GM19452 (cell line): ENCODE measurements at regions not wholly inside any gene's neighbourhood (a gene's known extent, or its start where the extent isn't known, plus 50 kb on each side); places are given as distances from the start of the nearest gene placed in this dataset.
"Not testable (repeated sequence)": the region's sequence is repeated elsewhere in the genome, so short reads cannot be mapped to it uniquely, and the experiment has no call there.

Source experiments
- ATAC-seq: cut with Tn5 transposase; IDR thresholded peaks from one replicate; pipeline ENCODE4 v1.9.1; 2021; ENCODE audit not compliant: unreplicated experiment

DNA sequence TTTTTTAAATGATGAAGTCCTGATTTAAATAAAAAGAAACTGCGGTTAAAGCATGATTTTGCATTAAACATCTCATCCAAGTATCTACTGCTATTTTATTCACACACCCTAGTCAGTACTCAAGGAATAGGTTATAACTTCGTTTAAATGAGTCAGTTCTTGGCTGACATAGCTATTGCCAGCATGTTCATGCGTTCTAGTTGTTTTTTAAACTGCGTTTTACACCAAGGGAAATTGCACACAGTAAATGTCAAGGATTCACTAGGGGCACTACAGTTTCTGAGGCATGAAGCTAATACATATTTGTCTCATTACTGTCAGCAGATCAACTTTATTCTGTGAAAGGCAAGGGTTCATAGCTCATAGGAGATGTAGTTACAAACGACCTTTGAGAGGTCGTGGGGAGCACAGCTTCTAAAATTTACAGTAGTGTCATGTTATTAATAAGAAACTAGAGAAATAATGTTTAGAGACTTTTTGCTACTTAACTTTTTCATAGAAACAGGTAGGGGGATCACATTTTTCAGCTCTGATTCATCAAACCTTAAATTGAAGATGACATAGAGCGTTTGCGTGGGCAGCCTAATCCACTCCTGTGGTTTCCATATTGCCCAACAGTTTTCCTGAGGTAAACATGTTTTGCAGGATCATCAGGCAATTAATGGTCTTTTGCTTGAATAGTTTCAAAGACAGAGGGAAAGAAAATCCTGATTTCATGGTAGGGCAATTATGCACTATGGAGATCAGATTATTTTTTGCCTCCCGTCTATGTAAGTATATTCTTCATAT is 2222.7 kb upstream of the WWC1 start:
- ATAC-seq: no peak

DNA sequence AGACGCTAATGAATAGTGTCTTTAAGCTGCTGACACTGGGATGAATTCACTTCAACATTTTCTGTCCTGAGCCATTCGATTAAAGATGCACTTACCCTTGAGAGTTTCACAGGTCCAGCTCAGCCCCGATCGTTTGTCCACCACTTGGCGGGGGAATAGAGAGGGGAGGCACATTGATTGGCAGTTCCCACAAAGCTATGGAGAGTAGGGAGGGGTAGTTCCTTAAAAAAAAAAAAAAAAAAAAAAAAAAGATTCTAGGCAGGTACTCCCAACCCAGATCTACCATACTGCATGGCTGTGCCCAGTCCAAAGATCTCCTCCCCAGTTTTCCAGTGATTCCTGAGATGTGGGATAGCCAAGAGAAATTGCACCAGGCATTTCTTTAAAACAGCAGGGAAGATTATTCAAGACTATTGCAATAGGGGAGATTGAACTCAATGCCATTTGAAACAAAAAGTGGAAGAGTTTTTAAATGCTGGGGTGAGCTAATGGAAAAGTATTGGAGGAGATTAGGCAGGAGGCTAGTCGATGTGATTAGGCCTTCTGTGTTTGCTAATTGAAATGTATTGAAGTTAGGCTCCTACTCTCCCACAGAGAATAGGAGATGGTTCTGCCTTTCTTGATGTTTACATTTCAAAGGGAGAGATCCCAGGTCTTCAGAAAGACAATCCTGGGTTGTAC is 2217.4 kb upstream of the WWC1 start:
- ATAC-seq: no peak

DNA sequence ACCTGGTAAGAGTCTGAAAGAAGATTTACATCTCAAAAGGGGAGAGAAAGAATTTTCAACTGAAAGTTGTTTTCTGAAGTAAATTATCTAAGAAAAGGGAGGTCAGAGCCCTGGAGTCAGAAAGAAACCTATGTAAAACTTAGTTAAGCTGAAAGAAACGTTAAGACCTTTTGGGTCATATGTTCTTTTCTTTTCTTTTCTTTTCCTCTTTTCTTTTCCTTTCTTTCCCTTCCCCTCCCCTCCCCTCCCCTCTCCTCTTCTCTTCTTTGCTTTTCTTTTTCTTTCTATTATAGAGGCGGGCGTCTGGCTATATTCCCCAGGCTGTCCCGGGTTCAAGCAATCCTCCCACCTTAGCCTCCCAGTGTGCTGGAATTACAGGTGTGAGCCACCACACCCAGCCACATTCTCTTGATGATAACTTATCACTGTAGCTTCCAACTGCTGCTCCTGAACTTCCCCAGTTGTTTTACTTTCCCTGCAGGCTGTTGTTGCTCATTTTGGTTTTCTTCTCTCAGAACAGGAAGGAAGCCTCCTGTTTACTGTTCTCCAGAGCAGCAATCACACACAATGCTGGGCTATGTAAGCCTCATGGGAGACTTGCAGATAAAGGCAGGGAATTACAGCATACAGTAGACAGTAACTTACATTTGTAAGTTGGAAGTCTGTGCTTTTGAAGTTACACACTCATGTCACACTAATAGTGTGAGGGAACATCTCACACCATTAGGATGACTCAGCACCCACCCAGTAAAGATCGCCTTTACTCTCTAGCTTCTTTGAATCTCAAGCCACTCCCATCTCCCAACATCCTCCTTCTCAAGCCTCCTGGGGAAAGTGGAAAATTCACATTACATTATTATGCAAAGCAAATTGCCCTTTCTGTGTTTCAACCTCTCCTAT is 2216.6 kb upstream of the WWC1 start:
- no peak for ATAC-seq

DNA sequence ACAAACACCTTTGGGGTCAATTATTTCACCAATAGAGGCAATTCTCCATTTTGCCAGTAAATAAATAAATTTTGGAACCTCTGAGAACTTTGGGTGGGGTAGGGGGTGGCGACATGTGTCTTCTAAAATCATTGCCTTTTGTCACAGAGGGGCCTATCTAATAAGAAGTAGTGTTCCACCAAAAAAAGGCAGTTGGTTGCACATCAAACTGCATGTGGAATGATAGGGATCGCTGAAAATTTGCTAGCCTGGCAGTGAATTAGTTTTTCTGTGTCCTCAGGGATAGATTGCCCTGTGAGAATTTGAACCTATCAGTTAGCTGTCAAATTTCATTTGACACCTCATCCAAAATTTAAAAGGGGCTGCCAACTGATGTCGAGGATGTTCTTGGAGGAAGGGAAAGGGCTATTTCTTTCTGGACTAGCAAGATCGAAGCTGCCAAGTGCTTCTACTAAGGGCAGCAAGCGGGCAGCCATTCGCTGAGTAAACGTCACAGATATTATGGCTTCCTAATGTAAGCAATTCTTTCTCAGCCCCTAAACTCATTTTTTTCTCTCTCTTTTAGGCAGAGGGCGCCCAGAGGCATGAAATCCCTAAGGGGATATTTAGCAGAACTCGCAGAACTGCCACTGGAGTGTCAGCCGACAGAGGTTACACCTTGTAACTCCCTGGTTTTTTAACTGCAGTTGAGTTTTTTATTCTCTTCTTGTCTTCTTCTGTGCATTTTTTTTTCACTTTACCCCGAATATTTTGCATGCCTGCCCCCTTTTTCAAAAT is 2208.1 kb upstream of the WWC1 start:
- no peak for ATAC-seq

DNA sequence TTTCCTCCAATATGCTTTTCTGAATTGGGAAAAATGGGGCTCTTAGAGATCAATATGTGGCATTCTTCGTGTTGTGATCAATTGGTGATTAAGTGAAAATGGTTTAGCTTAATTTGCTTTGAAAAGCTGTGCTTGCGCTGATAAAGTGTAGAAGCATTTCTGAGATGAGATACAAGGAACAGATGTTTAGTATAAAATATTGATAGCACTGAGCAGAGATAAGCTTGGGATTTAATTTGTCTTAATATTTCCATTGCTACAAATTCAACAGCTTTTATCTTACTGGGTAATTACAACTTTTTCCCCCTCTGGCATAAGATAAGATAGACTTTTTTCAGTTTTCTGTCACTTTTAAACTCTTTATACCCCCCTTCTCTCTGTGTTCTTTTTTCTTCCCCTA is 2204.9 kb upstream of the WWC1 start:
- ATAC-seq: no peak

DNA sequence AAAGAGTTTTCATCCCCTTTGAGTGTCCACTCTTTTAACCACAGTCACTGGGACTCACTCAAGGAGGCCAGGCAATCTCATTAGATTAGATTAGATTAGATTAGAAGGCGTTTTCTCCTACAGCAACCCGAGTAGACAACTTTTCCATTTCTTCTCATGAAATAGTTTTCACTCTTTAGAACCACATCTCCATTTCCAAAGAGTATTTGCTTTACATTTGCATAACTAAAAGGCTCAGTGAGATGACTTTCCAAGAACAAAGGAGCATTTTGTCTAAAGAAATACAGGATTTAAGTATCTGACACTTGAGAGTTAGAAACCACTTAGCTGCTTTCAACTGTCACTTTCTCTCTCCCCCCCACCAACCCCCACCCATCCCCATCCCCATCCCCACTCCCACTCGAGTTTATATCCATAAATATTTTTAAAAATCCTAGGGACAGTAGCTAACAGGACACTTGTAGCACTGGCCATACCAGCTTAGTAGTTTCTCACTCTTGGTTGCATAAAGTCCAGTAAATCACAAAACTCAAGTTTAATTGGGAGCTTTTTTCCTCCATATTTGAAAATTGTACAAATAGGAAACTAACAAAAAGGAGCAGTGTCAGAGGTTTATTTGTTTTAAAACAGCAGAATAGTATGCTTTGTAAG is 2202.9 kb upstream of the WWC1 start:
- ATAC-seq: no peak

DNA sequence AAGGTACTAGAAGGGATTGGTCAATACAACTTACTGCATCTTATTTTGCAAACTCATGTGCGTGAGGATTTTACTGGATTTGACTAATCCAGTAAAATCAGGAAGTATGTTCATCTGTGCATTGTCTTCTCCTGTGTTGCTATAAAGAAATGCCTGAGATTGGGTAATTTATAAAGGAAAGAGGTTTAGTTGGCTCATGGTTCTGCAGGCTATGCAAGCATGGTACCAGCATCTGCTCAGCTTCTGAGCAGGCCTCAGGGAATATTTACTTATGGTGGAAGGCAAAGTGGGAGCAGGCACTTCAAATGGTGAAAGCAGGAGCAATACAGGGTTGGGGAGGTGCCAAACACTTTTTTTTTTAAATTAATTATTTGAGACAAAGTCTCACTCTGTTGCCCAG is 2199.5 kb upstream of the WWC1 start:
- ATAC-seq: no peak

DNA sequence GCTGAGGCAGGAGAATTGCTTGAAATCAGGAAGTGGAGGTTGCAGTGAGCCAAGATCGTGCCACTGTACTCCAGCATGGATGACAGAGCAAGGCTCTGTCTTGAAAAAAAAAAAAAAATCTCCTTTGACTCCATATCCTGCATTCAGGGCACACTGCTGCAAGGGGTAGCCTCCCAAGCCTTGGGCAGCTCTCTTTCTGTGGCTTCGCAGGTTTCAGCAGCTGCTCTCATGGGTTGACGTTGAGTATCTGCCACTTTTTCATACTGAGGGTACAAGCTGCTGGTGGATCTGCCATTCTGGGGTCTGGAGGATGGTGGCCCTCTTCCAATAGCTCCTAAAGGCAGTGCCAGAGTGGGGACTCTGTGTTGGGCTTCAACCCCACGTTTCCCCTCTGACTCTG is 2198.1 kb upstream of the WWC1 start:
- no peak for ATAC-seq

DNA sequence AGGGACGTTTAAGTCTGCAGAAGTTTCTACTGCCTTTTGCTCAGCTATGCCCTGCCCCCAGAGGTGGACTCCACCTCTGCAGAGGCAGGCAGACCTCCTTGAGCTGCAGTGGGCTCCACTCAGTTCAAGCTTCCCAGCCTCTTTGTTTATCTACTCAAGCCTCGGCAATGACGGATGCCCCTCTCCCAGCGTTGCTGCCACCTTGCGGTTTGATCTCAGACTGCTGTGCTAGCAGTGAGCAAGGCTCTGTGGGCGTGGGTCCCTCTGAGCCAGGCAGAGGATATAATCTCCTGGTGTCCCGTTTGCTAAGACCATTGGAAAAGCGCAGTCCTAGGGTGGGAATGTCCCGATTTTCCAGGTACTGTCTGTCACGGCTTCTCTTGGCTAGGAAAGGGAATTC is 2188.5 kb upstream of the WWC1 start:
- no peak for ATAC-seq

DNA sequence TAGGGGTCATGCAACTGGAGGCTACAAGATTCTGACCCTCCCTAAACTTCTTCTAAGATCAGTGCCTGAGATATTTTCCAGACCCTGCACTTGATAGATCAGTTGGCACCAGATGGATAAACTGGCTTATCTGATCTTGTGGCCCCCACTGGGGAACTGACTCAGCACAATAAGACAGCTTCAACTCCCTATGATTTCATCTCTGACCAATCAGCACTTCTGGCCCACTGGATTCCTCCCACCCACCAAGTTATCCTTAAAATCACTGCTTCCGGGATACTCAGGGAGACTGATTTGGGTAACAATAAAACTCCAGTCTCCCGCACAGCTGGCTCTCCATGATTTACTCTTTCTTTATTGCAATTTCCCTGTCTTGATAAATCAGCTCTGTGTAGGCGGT is 2180.4 kb upstream of the WWC1 start:
- ATAC-seq: no peak

DNA sequence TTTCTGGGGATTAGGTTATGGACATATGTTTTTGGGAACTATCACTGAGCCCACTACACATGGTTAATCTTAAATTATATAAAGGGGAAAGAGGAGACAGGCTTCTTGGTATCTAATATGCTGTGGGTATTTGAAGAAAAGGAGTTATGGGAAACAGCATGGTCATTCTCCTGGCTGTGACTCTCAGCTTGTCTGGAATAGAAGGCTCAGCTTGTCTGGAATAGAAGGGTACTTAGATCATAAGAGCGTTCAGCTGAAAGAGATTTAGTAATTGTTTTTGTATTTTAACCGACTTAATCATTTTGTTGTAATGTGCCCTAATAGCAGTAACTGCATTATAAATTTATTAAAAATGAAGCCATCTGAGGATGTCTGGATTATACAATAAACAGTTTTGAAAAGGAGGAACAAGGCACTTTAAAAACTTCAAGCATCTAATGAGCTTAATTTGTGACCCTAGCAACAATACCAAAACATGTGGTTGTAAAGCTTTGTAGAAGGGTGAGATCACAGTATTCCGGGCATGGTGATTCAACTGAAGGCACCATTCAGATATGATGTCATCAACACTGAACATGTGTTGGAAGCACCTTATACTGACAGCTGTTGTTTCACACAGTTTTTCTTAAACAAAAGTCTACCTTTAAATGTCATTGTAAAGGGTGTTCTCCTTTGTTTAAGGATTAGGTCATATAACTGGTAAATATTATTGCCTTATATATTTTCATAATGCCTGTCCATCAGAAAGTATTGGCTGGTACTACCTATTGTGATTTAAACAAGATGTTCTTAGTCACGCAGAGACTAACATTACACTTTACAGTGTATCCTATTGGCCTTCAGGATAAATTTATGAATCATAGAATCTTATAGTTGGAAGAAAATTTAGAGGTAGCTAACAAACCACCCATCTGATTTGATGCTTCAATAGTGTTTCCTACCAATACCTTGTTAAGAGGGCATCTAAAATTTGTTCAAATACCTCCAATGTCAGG is 2174.1 kb upstream of the WWC1 start:
- no peak for ATAC-seq

DNA sequence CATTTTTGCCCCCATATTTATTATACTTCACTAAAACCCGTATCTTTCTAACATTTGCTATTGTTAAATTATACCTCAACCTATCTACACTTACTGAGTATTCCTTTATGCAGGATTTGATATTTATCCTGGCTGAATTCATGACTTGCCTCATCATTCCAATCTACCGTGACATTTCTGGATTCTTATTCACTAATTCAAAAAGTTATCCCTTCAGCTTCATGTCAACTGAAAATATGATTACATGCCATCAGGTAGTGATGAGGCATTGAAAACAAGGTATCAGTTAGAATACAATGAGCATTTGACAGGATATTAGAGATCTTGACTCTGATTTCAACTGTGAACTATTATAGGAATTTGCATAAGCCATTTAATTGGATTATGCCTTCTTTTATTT is 2171.9 kb upstream of the WWC1 start:
- ATAC-seq: no peak

DNA sequence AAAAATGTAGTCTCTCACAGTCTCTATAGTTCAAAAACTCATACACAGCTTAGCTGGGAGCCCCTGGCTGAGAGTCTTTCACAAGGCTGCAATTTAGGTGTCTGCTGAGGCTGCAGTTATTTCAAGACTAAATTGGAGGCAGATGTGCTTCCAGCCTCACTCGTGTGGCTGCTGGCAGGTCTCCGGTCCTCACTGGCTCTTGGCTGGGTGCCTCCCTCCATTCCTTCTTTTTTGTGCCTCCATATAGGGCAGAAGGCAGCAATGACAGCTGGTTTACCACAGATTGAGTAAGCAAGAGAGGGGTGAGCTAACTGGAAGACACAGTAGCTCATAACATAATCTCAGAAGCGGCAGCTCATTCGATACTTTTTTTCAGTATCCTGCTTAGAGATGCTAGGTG is 2167.7 kb upstream of the WWC1 start:
- no peak for ATAC-seq

DNA sequence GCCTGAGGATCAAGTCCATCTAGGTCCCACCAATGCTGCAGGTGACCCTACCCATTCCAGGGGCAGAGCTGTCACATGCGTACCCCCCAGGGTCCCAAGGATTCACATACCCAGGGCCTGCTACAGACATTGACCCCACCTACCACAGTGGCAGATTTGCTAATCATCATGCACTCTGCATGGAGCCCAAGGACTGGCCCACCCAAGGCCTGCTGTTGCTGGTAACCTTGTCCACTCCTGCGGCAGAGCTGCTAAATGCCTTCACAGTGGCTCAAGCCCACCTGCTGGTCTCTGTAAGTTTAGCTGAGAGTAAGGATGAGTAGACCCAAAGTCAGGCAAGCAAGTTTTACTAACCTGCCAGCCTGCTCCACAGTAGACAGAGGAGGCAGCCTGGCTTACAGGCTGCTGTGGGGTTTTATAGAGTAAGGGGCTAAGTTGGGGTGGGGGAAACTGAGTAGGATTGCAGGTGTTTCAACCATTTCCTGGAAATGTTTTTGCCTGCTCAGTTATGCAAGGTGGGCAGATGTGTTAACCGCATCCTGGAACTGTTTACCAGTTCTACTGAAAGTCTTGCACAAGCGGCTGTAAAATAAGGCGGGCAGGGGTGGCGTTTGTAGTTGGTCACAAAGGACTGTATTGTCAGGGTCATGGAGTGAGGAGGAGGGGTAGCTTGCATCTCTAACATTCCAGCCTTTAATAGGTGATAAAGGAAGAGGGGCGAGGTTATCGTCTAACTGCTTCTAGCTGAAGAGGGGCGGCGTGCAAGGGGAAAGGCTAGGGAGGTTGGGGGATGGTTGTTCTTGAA is 2163.5 kb upstream of the WWC1 start:
- no peak for ATAC-seq

DNA sequence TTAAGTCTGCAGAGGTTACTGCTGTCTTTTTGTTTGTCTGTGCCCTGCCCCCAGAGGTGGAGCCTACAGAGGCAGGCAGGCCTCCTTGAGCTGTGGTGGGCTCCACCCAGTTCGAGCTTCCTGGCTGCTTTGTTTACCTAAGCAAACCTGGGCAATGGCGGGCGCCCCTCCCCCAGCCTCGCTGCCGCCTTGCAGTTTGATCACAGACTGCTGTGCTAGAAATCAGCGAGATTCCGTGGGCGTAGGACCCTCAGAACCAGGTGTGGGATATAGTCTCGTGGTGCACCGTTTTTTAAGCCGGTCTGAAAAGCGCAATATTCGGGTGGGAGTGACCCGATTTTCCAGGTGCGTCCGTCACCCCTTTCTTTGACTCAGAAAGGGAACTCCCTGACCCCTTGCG is 2146.3 kb upstream of the WWC1 start:
- ATAC-seq: not testable (repeated sequence)

DNA sequence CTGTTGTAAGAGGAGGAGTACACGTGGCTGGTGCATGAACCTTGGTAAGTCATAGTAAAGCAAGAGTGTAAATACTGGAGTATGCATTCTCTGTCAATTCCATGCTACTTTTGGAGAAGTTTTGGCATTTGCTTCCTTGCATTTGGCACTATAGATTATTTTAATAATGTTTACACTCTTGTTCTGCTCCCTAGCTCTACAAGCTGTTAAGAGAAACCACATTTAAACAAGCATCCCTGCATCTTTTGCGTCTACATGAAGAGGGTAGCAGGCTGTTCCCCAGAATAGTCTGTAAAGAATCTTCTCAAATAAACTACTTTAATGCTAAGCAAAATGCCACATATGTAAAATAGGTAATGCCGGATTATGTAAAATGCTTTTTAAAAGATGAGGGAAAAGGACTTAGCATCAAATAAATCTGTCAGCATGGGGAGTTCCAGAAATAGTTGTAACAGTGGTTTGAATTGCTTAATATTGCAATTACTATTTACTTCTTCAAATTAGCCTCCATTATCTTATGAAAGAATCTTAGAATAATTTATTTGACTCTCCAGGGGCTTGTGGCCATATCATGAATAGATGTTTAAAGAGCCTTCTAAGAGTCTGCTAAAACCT is 2127.3 kb upstream of the WWC1 start:
- ATAC-seq: no peak

DNA sequence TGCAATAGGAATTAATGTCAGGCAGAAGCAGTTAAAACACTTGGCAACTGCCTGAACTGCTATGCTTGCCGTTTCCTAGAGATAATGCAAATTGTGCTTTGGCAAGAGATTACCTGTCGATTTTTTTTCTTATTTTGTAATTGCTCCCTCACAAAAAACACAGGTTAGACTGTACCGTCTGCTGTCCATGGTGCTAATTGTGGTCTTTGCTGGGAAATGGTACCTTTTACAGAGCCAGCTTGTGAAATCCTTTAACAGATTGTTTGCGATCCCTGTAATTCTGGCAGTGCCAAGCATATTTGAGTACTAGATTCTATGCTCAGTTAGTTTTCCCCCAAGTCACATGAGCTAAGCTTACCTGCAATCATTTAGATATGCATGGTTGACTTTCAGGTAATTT is 2125.8 kb upstream of the WWC1 start:
- no peak for ATAC-seq

DNA sequence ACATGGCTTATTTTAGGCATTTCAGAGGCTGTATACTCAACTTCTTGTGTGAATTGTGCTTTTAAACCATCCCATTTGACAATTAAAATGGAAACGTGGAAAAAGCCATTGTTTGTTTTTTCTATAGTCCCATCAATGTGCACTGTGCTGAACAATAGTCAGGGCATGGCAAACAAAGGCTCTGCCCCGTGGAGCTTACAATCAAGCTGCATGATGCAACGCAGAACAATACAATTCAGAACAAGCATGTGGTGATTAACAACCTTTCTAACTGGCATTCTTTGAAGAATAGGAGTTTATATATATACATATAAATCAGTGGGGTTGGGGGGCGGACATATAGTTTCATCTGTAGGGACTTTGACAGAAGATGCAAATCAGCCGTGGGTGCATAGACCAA is 2125.4 kb upstream of the WWC1 start:
- no peak for ATAC-seq
